HCT116 (cell line): ENCODE measurements at regions not wholly inside any gene's neighbourhood (a gene's known extent, or its start where the extent isn't known, plus 50 kb on each side); places are given as distances from the start of the nearest gene placed in this dataset.

Experiments used
- ATAC-seq: fragments of 200-7000 bp; cut with Tn5 transposase; 2 replicates; pipeline ENCODE4 v1.9.1; 2020; ENCODE audit warnings: mild to moderate bottlenecking, moderate library complexity
- BruUV-seq: library from RNA; stranded (reverse); fragments of 400-500 nt; replicated peaks from 2 replicates; lab custom pipeline; 2021; lab: Mats Ljungman, UMichigan
- CTCF ChIA-PET: fragments of 300-600 bp; sonication (Branson Sonifier 250); formaldehyde crosslinking; loops from one replicate; lab custom pipeline; 2021; ENCODE audit warnings: antibody characterized with exemption; lab: Charles Lee
- POLR2A ChIA-PET: fragments of 300-600, 350-600 bp; sonication (Branson Sonifier 250); formaldehyde crosslinking; loops from one replicate; lab custom pipeline; 2021; ENCODE audit warnings: antibody characterized with exemption; lab: Charles Lee
- RAD21 ChIA-PET, 2 experiments: fragments of 300-600 bp; sonication (Branson Sonifier 250); formaldehyde crosslinking; loops; one replicate each; lab custom pipeline; 2023; ENCODE audit warnings: low total read pairs in 2 of 2; ENCODE audit not compliant: uncharacterized antibody in 2 of 2, unreplicated experiment in 2 of 2, low non-redundant PET in 1 of 2; lab: Charles Lee
- DNase-seq: peaks from one replicate; pipeline ENCODE4 v3.0.0-alpha.2; 2010; ENCODE audit warnings: low read depth, low spot score
- H2AFZ ChIP-seq: fragments of 200-600 bp; shearing (Covaris generic), sonication (generic); 2 replicates; pipeline ENCODE4 v1.6.1; 2017; ENCODE audit warnings: low read depth, mixed run types, mixed read lengths, antibody characterized with exemption, low read length; ENCODE audit not compliant: poor library complexity, severe bottlenecking
- H3K27ac ChIP-seq: 2 replicates; pipeline ENCODE4 v1.5.1; 2012; ENCODE audit warnings: low read depth, low read length
- H3K27me3 ChIP-seq: fragments of 200-600 bp; sonication (generic); 2 replicates; pipeline ENCODE4 v1.6.1; 2016; ENCODE audit warnings: mixed run types, low read length, mixed read lengths; ENCODE audit not compliant: insufficient read depth
- H3K36me3 ChIP-seq, 2 experiments: fragments of 200-500 bp in 1 of 2; fragments of 200-600 bp in 1 of 2; sonication (Bioruptor generic) in 1 of 2; sonication (generic) in 1 of 2; 2 replicates each; pipeline versions ENCODE4 v1.5.1 to v1.6.1; 2014 to 2016; ENCODE audit warnings: low read length in 2 of 2, inconsistent platforms in 1 of 2, mixed read lengths in 1 of 2, mixed run types in 1 of 2; ENCODE audit not compliant: insufficient read depth in 2 of 2, control insufficient read depth in 1 of 2
- H3K4me1 ChIP-seq, 2 experiments: fragments of 200-600 bp in 1 of 2; sonication (generic) in 1 of 2; 2 replicates each; pipeline versions ENCODE4 v1.5.1 to v1.6.1; 2012 to 2017; ENCODE audit warnings: low read length in 2 of 2, inconsistent platforms in 1 of 2, mild to moderate bottlenecking in 1 of 2, mixed read lengths in 1 of 2, mixed run types in 1 of 2, moderate library complexity in 1 of 2; ENCODE audit not compliant: insufficient read depth in 2 of 2, control insufficient read depth in 1 of 2
- H3K4me2 ChIP-seq: fragments of 200-600 bp; sonication (generic); 2 replicates; pipeline ENCODE4 v1.6.1; 2017; ENCODE audit warnings: mixed run types, low read length, mixed read lengths
- H3K4me3 ChIP-seq, 2 experiments: fragments of 200-600 bp in 1 of 2; sonication (generic) in 1 of 2; replicated peaks in 1 of 2; 2 replicates each; pipeline ENCODE4 v1.5.1; 2011 to 2016; ENCODE audit warnings: low read length in 2 of 2, control low read depth in 1 of 2, low read depth in 1 of 2, mild to moderate bottlenecking in 1 of 2, mixed read lengths in 1 of 2, mixed run types in 1 of 2
- H3K79me2 ChIP-seq: fragments of 200-600 bp; sonication (generic); 2 replicates; pipeline ENCODE4 v1.6.1; 2017; ENCODE audit warnings: mild to moderate bottlenecking, mixed run types, low read length, moderate library complexity, mixed read lengths; ENCODE audit not compliant: insufficient read depth
- H3K9ac ChIP-seq: fragments of 200-600 bp; sonication (generic); 2 replicates; pipeline ENCODE4 v1.6.1; 2016; ENCODE audit warnings: low read length, mixed read lengths
- H3K9me2 ChIP-seq: fragments of 200-600 bp; sonication (generic), shearing (Covaris generic); 2 replicates; pipeline ENCODE4 v1.6.1; 2017; ENCODE audit warnings: mixed run types, mild to moderate bottlenecking, moderate library complexity; ENCODE audit not compliant: insufficient read depth
- H3K9me3 ChIP-seq, 2 experiments: fragments of 200-500 bp in 1 of 2; fragments of 200-600 bp in 1 of 2; sonication (Bioruptor generic) in 1 of 2; sonication (generic) in 1 of 2; 2 replicates each; pipeline ENCODE4 v1.6.1; 2014 to 2017; ENCODE audit warnings: low read length in 2 of 2, mixed read lengths in 2 of 2, inconsistent platforms in 1 of 2, low read depth in 1 of 2, mild to moderate bottlenecking in 1 of 2, mixed run types in 1 of 2, moderate library complexity in 1 of 2; ENCODE audit not compliant: control insufficient read depth in 1 of 2, insufficient read depth in 1 of 2
- H4K20me1 ChIP-seq: fragments of 200-600 bp; sonication (generic), shearing (Covaris generic); 2 replicates; pipeline ENCODE4 v1.6.1; 2017; ENCODE audit warnings: mixed run types, mild to moderate bottlenecking, moderate library complexity; ENCODE audit not compliant: insufficient read depth
- ATF3 ChIP-seq: IDR thresholded peaks from 2 replicates; pipeline ENCODE4 v1.6.1; 2012
- CEBPB ChIP-seq: IDR thresholded peaks from 2 replicates; pipeline ENCODE4 v1.6.1; 2012; ENCODE audit warnings: low read depth
- EGR1 ChIP-seq: IDR thresholded peaks from 2 replicates; pipeline ENCODE4 v1.6.1; 2012; ENCODE audit warnings: low read depth
- ELF1 ChIP-seq: IDR thresholded peaks from 2 replicates; pipeline ENCODE4 v1.6.1; 2012; ENCODE audit warnings: low read depth, borderline replicate concordance
- EZH2phosphoT487 ChIP-seq: fragments of 200-600 bp; IDR thresholded peaks from 2 replicates; pipeline ENCODE4 v1.6.1; 2018; ENCODE audit warnings: antibody characterized with exemption, borderline replicate concordance
- FOSL1 ChIP-seq: IDR thresholded peaks from 2 replicates; pipeline ENCODE4 v1.6.1; 2012; ENCODE audit warnings: low read depth
- JUND ChIP-seq: IDR thresholded peaks from 2 replicates; pipeline ENCODE4 v1.6.1; 2012
- MAX ChIP-seq: IDR thresholded peaks from 2 replicates; pipeline ENCODE4 v1.6.1; 2012
- POLR2A ChIP-seq: IDR thresholded peaks from 2 replicates; pipeline ENCODE4 v1.7.0; 2011; ENCODE audit warnings: borderline replicate concordance; ENCODE audit not compliant: insufficient read depth, insufficient read length; ENCODE audit errors: extremely low read depth
- POLR2AphosphoS5 ChIP-seq: IDR thresholded peaks from 2 replicates; pipeline ENCODE4 v1.6.1; 2011; ENCODE audit warnings: mild to moderate bottlenecking, low read depth, low read length, moderate library complexity
- RAD21 ChIP-seq: IDR thresholded peaks from 2 replicates; pipeline ENCODE4 v1.6.1; 2012; ENCODE audit warnings: low read depth, mild to moderate bottlenecking
- REST ChIP-seq: IDR thresholded peaks from 2 replicates; pipeline ENCODE4 v1.6.1; 2012; ENCODE audit warnings: low read depth
- SIN3A ChIP-seq: IDR thresholded peaks from 2 replicates; pipeline ENCODE4 v1.6.1; 2012; ENCODE audit warnings: low read depth
- SP1 ChIP-seq: IDR thresholded peaks from 2 replicates; pipeline ENCODE4 v1.6.1; 2012; ENCODE audit warnings: low read depth
- SRF ChIP-seq: IDR thresholded peaks from 2 replicates; pipeline ENCODE4 v1.6.1; 2012; ENCODE audit warnings: low read depth
- TCF7L2 ChIP-seq: IDR thresholded peaks from 2 replicates; pipeline ENCODE4 v1.7.0; 2011; ENCODE audit warnings: borderline replicate concordance, inconsistent platforms; ENCODE audit not compliant: insufficient read depth, insufficient read length; ENCODE audit errors: extremely low read depth
- YY1 ChIP-seq: IDR thresholded peaks from 2 replicates; pipeline ENCODE4 v1.6.1; 2011; ENCODE audit warnings: low read length, low read depth, moderate library complexity, mild to moderate bottlenecking; ENCODE audit not compliant: insufficient replicate concordance; ENCODE audit errors: extremely low read depth
- intact Hi-C: fragments of 100-400 bp; cut with micrococcal nuclease; formaldehyde crosslinking; loops from 2 replicates; pipeline ENCODE4 v1.10.0; 2022

GRCh38 chr9:135269912-135270830 is 182.7 kb downstream of the OLFM1 start:
- no peak overlapping the region for H2AFZ ChIP-seq
- peaks cover 23% of the 10 kb centered on the region; the same call in 1 of the 2 replicates for H3K27me3 ChIP-seq
- H3K9me2 ChIP-seq, result no peaks in the 10 kb centered on the region
- no peaks in the 10 kb centered on the region for H3K79me2 ChIP-seq
- TF ChIP-seq POLR2A, result no peak
- TF ChIP-seq FOSL1, result no peak
- no peak for TF ChIP-seq JUND
- no peak for TF ChIP-seq POLR2AphosphoS5
- TF ChIP-seq SP1, result no peak
- no peak for TF ChIP-seq SRF
- no peak for TF ChIP-seq SIN3A
- no peak for TF ChIP-seq YY1
- TF ChIP-seq REST, result no peak
- TF ChIP-seq ATF3, result no peak
- no peak for TF ChIP-seq TCF7L2
- TF ChIP-seq ELF1, result no peak
- TF ChIP-seq EZH2phosphoT487, result no peak
- TF ChIP-seq CEBPB, result no peak
- no peak for TF ChIP-seq EGR1
- TF ChIP-seq RAD21, result no peak
- TF ChIP-seq MAX, result no peak
- no peaks in the 10 kb centered on the region for H3K9me3 ChIP-seq
- intact Hi-C loops, result loop anchor here (10.0 kb wide), 1 partner anchor 55 kb away; no protein-coding TSS in a partner anchor
- no peaks in the 10 kb centered on the region for H4K20me1 ChIP-seq
- DNase-seq, result no peak
- ChIA-PET RAD21 (interaction anchor here in 1 of 2 experiments (0.7 kb wide), 1 partner anchor 84 kb away, joined by 12 read pairs; no protein-coding TSS in a partner anchor), POLR2A (no interaction called here), CTCF (no interaction called here)
- no peak overlapping the region for H3K4me2 ChIP-seq
- H3K36me3 ChIP-seq, result no peaks in the 10 kb centered on the region
- no peak overlapping the region for H3K9ac ChIP-seq
- H3K27ac ChIP-seq, result no peak overlapping the region
- no peak for ATAC-seq
- no peak overlapping the region for H3K4me3 ChIP-seq
- H3K4me1 ChIP-seq, result peaks cover 5 to 7% of the 10 kb centered on the region in 2 experiments; a peak in 3 of 4 replicates
- BruUV-seq, result no TSS peak
